OCI-LY1 (cell line): ENCODE measurements at regions not wholly inside any gene's neighbourhood (a gene's known extent, or its start where the extent isn't known, plus 50 kb on each side); places are given as distances from the start of the nearest gene placed in this dataset.

Source experiments
- H2AFZ ChIP-seq: fragments of 200-600 bp; sonication (generic), shearing (Covaris generic); 2 replicates; pipeline ENCODE4 v1.6.0; 2014; ENCODE audit warnings: antibody characterized with exemption, mild to moderate bottlenecking, low read length
- H3F3A ChIP-seq: fragments of 200-600 bp; sonication (generic), shearing (Covaris generic); 2 replicates; pipeline ENCODE4 v1.6.0; 2014; ENCODE audit warnings: mild to moderate bottlenecking, antibody characterized with exemption, low read length, moderate library complexity; ENCODE audit not compliant: insufficient read depth
- H3K27ac ChIP-seq: fragments of 200-600 bp; sonication (generic); 2 replicates; pipeline ENCODE4 v1.5.1; 2014; ENCODE audit warnings: low read length, mixed run types, mild to moderate bottlenecking, low read depth; ENCODE audit not compliant: poor library complexity, severe bottlenecking
- H3K27me3 ChIP-seq: fragments of 200-600 bp; sonication (generic); 2 replicates; pipeline ENCODE4 v1.6.0; 2014; ENCODE audit warnings: antibody characterized with exemption, mild to moderate bottlenecking, low read length, moderate library complexity; ENCODE audit not compliant: insufficient read depth
- H3K36me3 ChIP-seq: fragments of 200-600 bp; sonication (generic); 2 replicates; pipeline ENCODE4 v1.6.1; 2014; ENCODE audit warnings: mild to moderate bottlenecking, antibody characterized with exemption, low read length, moderate library complexity, mixed read lengths; ENCODE audit not compliant: insufficient read depth
- H3K4me1 ChIP-seq: fragments of 200-600 bp; sonication (generic); 2 replicates; pipeline ENCODE4 v1.5.1; 2014; ENCODE audit warnings: mild to moderate bottlenecking, low read length, moderate library complexity; ENCODE audit not compliant: insufficient read depth, severe bottlenecking
- H3K4me2 ChIP-seq: fragments of 200-600 bp; sonication (generic), shearing (Covaris generic); 2 replicates; pipeline ENCODE4 v1.6.1; 2014; ENCODE audit warnings: low read length
- H3K4me3 ChIP-seq: fragments of 200-600 bp; sonication (generic); 2 replicates; pipeline ENCODE4 v1.5.1; 2014; ENCODE audit warnings: low read length, low read depth, mild to moderate bottlenecking, mixed read lengths; ENCODE audit not compliant: poor library complexity, severe bottlenecking
- H3K79me2 ChIP-seq: fragments of 200-600 bp; shearing (Covaris generic); 2 replicates; pipeline ENCODE4 v1.6.1; 2016; ENCODE audit warnings: mixed run types, low read length, mixed read lengths; ENCODE audit not compliant: insufficient read depth
- H3K9ac ChIP-seq: fragments of 200-600 bp; sonication (generic), shearing (Covaris generic); 2 replicates; pipeline ENCODE4 v1.6.1; 2014; ENCODE audit warnings: mild to moderate bottlenecking, low read length, mixed read lengths
- H3K9me2 ChIP-seq: fragments of 200-600 bp; sonication (generic), shearing (Covaris generic); 2 replicates; pipeline ENCODE4 v1.6.1; 2014; ENCODE audit warnings: low read depth, mild to moderate bottlenecking, low read length, mixed read lengths
- H3K9me3 ChIP-seq: fragments of 200-600 bp; shearing (Covaris generic); 2 replicates; pipeline ENCODE4 v1.6.1; 2014; ENCODE audit warnings: low read length, mixed read lengths
- H4K20me1 ChIP-seq: fragments of 200-600 bp; sonication (generic), shearing (Covaris generic); 2 replicates; pipeline ENCODE4 v1.6.0; 2016; ENCODE audit warnings: mild to moderate bottlenecking, low read length; ENCODE audit not compliant: insufficient read depth
- EZH2 ChIP-seq: fragments of 200-600 bp; sonication (generic), shearing (Covaris generic); IDR thresholded peaks from 2 replicates; pipeline ENCODE4 v1.8.0; 2017; ENCODE audit warnings: borderline replicate concordance, mixed run types, mild to moderate bottlenecking, antibody characterized with exemption, low read length, moderate library complexity, mixed read lengths
- TF ChIP-seq, protein P1 (sequence below): fragments of 200-600 bp; sonication (generic), shearing (Covaris generic); IDR thresholded peaks from 2 replicates; pipeline ENCODE4 v1.5.1; 2017; ENCODE audit warnings: mild to moderate bottlenecking, antibody characterized with exemption, low read length, moderate library complexity, mixed read lengths

DNA sequence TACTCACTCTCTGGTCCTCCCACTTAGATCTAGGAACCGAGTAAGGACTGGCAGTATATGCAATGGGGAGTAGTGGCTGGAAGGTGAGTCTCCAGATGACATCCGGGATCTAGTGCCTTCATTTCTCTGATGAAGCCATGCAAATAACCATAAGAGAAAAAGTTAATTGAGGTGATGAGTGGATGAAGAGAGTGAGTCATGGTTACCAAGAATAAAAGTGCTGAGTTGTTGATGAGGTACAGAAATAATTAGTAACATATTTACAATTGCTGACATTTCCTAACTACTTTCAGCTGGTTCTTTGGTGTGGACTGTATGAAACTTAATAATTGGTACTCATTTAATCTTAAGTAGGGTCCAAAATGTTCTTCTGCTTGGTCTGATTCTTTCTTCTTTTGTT lies 146.7 kb upstream of the PITX2 start:
- Histone ChIP-seq H3K4me3 (no peak overlapping the region), H3K4me1 (no peaks in the 10 kb centered on the region), H2AFZ (no peak overlapping the region), H3F3A (no peaks in the 10 kb centered on the region), H3K27me3 (no peaks in the 10 kb centered on the region), H3K4me2 (no peak overlapping the region), H3K9me3 (no peaks in the 10 kb centered on the region), H3K9me2 (no peaks in the 10 kb centered on the region), H3K9ac (no peak overlapping the region), H4K20me1 (no peaks in the 10 kb centered on the region), H3K27ac (no peak overlapping the region), H3K36me3 (no peaks in the 10 kb centered on the region), H3K79me2 (no peaks in the 10 kb centered on the region)
- TF ChIP-seq, protein P1, sequence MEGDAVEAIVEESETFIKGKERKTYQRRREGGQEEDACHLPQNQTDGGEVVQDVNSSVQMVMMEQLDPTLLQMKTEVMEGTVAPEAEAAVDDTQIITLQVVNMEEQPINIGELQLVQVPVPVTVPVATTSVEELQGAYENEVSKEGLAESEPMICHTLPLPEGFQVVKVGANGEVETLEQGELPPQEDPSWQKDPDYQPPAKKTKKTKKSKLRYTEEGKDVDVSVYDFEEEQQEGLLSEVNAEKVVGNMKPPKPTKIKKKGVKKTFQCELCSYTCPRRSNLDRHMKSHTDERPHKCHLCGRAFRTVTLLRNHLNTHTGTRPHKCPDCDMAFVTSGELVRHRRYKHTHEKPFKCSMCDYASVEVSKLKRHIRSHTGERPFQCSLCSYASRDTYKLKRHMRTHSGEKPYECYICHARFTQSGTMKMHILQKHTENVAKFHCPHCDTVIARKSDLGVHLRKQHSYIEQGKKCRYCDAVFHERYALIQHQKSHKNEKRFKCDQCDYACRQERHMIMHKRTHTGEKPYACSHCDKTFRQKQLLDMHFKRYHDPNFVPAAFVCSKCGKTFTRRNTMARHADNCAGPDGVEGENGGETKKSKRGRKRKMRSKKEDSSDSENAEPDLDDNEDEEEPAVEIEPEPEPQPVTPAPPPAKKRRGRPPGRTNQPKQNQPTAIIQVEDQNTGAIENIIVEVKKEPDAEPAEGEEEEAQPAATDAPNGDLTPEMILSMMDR: no peak
- TF ChIP-seq EZH2: no peak

DNA sequence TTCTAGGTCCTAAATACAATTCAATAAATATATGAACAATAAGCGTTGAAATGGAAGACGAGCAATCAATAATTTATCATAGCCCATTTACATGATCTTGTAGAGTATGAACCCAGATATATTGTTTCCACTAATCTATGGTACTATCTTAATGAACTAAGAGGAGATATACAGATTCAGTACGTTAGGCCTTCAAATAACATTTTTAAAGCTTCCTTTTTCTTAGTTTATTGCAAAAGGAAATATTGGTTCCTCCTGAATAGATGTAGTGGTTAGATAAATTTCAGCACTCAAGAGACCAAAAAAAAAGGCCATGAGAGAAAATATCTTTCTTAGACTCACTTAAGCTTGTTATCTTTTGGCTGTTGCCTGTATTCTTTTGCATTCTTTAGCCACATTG lies 147.5 kb upstream of the PITX2 start:
- Histone ChIP-seq H3K27ac (no peak overlapping the region), H3K4me3 (no peak overlapping the region), H3K4me1 (no peaks in the 10 kb centered on the region), H3K36me3 (no peaks in the 10 kb centered on the region), H3K4me2 (no peak overlapping the region), H3K27me3 (no peaks in the 10 kb centered on the region), H4K20me1 (no peaks in the 10 kb centered on the region), H3F3A (no peaks in the 10 kb centered on the region), H3K9ac (no peak overlapping the region), H3K9me2 (no peaks in the 10 kb centered on the region), H3K9me3 (no peaks in the 10 kb centered on the region), H3K79me2 (no peaks in the 10 kb centered on the region), H2AFZ (no peak overlapping the region)
- TF ChIP-seq, protein P1: no peak
- TF ChIP-seq EZH2: no peak

DNA sequence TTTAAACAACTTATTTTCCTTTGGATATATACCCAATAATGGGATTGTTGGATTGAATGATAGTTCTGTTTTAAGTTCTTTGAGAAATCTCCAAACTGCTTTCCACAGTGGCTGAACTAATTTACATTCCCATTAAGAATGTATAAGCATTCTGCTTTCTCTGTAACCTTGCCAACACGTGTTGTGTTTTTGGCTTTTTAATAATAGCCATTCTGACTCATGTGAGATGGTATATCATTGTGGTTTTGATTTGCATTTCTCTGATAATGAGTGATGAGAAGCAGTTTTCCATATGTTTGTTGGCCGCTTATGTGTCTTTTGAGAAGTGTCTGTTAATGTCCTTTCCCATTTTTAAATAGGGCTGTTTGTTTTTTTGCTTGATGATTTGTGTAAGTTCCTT lies 155.6 kb upstream of the PITX2 start:
- H2AFZ ChIP-seq: no peak overlapping the region
- H3K4me2 ChIP-seq: no peak overlapping the region
- no peak overlapping the region for H3K9ac ChIP-seq

More for the DNA sequence above, 155.6 kb upstream of the PITX2 start:
- no peaks in the 10 kb centered on the region for H3K9me3 ChIP-seq
- no peaks in the 10 kb centered on the region for H3K36me3 ChIP-seq
- TF ChIP-seq, protein P1: no peak
- no peak for TF ChIP-seq EZH2
- H3K79me2 ChIP-seq: no peaks in the 10 kb centered on the region
- H4K20me1 ChIP-seq: no peaks in the 10 kb centered on the region
- no peaks in the 10 kb centered on the region for H3K27me3 ChIP-seq
- H3K9me2 ChIP-seq: no peaks in the 10 kb centered on the region
- peaks cover under 1% of the 10 kb centered on the region for H3K4me1 ChIP-seq
- H3K27ac ChIP-seq: no peak overlapping the region
- no peak overlapping the region for H3K4me3 ChIP-seq
- H3F3A ChIP-seq: no peaks in the 10 kb centered on the region
